Esophagus squamous epithelium (tissue), 5 donors: ENCODE measurements at regions not wholly inside any gene's neighbourhood (a gene's known extent, or its start where the extent isn't known, plus 50 kb on each side); places are given as distances from the start of the nearest gene placed in this dataset.

Experiments used
- DNase-seq: peaks from one replicate; lab custom pipeline; 2025; lab: John Stamatoyannopoulos, UW
- H3K27ac ChIP-seq, 4 donors: fragments of 200-600 bp; sonication (generic); one replicate each; pipeline ENCODE4 v1.5.1; 2016 to 2019; ENCODE audit warnings: mild to moderate bottlenecking in 1 of 4
- H3K27me3 ChIP-seq, 4 donors: fragments of 200-600 bp; sonication (generic); 1 replicate in 3 of 4; 2 replicates in 1 of 4; pipeline versions ENCODE4 v1.5.1 to v1.6.0; 2017 to 2021; ENCODE audit warnings: antibody characterized with exemption in 1 of 4
- H3K36me3 ChIP-seq, 3 donors: fragments of 200-600 bp; sonication (generic); one replicate each; pipeline ENCODE4 v1.5.1; 2016 to 2019
- H3K4me1 ChIP-seq, 3 donors: fragments of 200-600 bp; sonication (generic); one replicate each; pipeline ENCODE4 v1.5.1; 2017 to 2019
- H3K4me3 ChIP-seq, 4 donors: fragments of 200-600 bp; sonication (generic); 1 replicate in 3 of 4; 2 replicates in 1 of 4; pipeline ENCODE4 v1.5.1; 2016 to 2019; ENCODE audit warnings: mild to moderate bottlenecking in 2 of 4, moderate library complexity in 1 of 4
- H3K9me3 ChIP-seq, 3 donors: fragments of 200-600 bp; sonication (generic); one replicate each; pipeline ENCODE4 v1.5.1; 2016 to 2019
- POLR2A ChIP-seq, 4 donors: fragments of 450-650 bp; IDR thresholded peaks; one replicate each; pipeline ENCODE4 v1.6.1; 2017; ENCODE audit warnings: antibody characterized with exemption in 4 of 4, mild to moderate bottlenecking in 4 of 4, moderate library complexity in 3 of 4
- WGBS, 2 donors: methylation state at CpG; one replicate each; pipeline ENCODE4 v1.1.5; 2018; 5-methylcytosine and 5-hydroxymethylcytosine counted together
- intact Hi-C: fragments of 100-400 bp; cut with DNase I; formaldehyde crosslinking; loops from one replicate; pipeline ENCODE4 v1.15.0; 2022
- TF ChIP-seq, protein P1 (sequence below), 6 experiments: fragments of 450-650 bp in 4 of 6; fragments of 200-600 bp in 2 of 6; sonication (generic) in 2 of 6; IDR thresholded peaks; one replicate each; pipeline ENCODE4 v1.5.1; 2016 to 2019; ENCODE audit warnings: antibody characterized with exemption in 6 of 6, mild to moderate bottlenecking in 4 of 6, moderate library complexity in 4 of 6
- donor health status: DM: yes; HTN: yes; CAD: no.

DNA sequence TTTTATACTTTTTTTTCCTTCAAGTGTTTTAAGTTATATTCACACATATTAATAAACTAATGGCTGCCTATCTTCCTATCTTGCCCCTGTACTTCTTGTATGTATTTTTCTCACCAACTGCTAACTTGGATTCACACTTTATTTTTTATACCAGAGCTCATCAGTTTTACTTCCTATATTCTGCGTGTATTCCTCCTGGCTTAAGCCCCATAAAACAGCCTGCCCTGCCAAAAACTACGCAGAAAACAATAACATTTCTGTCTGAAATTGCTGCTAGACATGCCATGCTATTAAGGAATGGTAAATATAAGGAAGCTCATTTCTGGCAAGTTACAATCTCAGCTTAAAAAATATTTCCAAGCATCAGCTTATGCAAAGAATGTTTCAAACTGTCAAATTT lies 172.3 kb downstream of the UBE2E3 start:
- H3K36me3 ChIP-seq, result no peaks in the 10 kb centered on the region
- intact Hi-C loops, result no loop called here
- no peaks in the 10 kb centered on the region for H3K27me3 ChIP-seq
- H3K27ac ChIP-seq, result no peak overlapping the region
- WGBS, 2 donors, result 10 to 13% methylated on average over 2 of the region's 2 CpGs
- DNase-seq, result no peak
- peaks cover 0 to 6% (median 4%) of the 10 kb centered on the region in 3 donors for H3K4me1 ChIP-seq
- TF ChIP-seq, protein P1, sequence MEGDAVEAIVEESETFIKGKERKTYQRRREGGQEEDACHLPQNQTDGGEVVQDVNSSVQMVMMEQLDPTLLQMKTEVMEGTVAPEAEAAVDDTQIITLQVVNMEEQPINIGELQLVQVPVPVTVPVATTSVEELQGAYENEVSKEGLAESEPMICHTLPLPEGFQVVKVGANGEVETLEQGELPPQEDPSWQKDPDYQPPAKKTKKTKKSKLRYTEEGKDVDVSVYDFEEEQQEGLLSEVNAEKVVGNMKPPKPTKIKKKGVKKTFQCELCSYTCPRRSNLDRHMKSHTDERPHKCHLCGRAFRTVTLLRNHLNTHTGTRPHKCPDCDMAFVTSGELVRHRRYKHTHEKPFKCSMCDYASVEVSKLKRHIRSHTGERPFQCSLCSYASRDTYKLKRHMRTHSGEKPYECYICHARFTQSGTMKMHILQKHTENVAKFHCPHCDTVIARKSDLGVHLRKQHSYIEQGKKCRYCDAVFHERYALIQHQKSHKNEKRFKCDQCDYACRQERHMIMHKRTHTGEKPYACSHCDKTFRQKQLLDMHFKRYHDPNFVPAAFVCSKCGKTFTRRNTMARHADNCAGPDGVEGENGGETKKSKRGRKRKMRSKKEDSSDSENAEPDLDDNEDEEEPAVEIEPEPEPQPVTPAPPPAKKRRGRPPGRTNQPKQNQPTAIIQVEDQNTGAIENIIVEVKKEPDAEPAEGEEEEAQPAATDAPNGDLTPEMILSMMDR (IDR thresholded peaks at IDR 0.05), result no peak
- no peak for TF ChIP-seq POLR2A (IDR thresholded peaks at IDR 0.05)
- no peak overlapping the region for H3K4me3 ChIP-seq
- no peaks in the 10 kb centered on the region for H3K9me3 ChIP-seq

DNA sequence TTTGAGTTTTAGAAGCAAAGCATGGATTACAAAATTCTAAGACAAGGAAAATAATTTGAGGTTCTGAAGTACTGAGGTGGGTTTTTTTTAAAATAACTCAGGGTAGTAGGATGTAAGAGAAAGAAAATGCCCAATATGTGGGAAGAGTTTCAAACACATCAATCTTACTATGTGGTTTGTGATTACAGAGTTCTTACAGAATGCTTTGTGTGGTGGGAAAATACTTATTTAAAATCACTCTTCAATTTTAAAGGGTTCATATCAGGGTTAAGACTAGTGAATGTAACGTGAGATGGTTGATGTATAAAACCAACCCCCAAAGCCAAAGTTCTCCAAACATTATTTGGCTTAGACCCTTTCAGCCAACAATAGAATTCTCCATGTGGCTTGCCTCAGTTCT lies 173.5 kb downstream of the UBE2E3 start:
- H3K4me1 ChIP-seq, result peaks cover 0 to 6% (median 4%) of the 10 kb centered on the region in 3 donors
- no peaks in the 10 kb centered on the region for H3K27me3 ChIP-seq
- intact Hi-C loops, result no loop called here
- H3K27ac ChIP-seq, result no peak overlapping the region
- DNase-seq, result no peak
- no peak overlapping the region for H3K4me3 ChIP-seq
- H3K9me3 ChIP-seq, result no peaks in the 10 kb centered on the region
- TF ChIP-seq, protein P1 (IDR thresholded peaks at IDR 0.05), result no peak
- no peak for TF ChIP-seq POLR2A (IDR thresholded peaks at IDR 0.05)
- no peaks in the 10 kb centered on the region for H3K36me3 ChIP-seq
- WGBS, 2 donors, result 56 to 70% methylated on average over 1 of the region's 1 CpG

- TF ChIP-seq POLR2A (IDR thresholded peaks at IDR 0.05), result no peak
- TF ChIP-seq, protein P1 (IDR thresholded peaks at IDR 0.05), result no peak
- no peak overlapping the region for H3K4me3 ChIP-seq
- peaks cover 0 to 6% (median 4%) of the 10 kb centered on the region in 3 donors for H3K4me1 ChIP-seq
- intact Hi-C loops, result no loop called here
- DNase-seq, result no peak
- no peaks in the 10 kb centered on the region for H3K36me3 ChIP-seq
- H3K27ac ChIP-seq, result no peak overlapping the region
- H3K27me3 ChIP-seq, result no peaks in the 10 kb centered on the region
- H3K9me3 ChIP-seq, result no peaks in the 10 kb centered on the region
- 78 to 81% methylated on average over 4 of the region's 4 CpGs for WGBS, 2 donors
Measured at GRCh38 chr2:181157326-181157725, 176.9 kb downstream of the UBE2E3 start.

DNA sequence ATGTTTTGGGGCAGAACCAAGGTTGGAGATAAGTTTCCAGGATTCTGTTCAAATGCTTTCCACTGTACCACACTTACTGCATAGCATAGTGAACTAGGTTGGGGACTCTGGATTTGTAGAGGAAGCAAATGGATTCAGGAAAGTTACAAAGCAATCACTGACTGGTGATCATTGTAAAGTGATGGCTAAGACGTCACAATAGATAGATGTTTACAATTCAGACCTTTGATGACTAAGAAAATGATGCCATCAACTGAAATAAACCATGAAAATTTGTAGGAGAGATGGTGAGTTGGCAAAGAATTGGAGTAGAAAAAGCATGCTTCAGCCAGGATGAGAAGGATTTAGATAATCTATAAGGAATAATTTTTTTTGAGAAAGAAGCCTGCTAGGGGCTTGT lies 178.0 kb downstream of the UBE2E3 start:
- H3K27ac ChIP-seq, result no peak overlapping the region
- no peak for DNase-seq
- intact Hi-C loops, result no loop called here
- WGBS, 2 donors, result 29 to 40% methylated on average over 1 of the region's 1 CpG
- H3K36me3 ChIP-seq, result no peaks in the 10 kb centered on the region
- H3K27me3 ChIP-seq, result no peaks in the 10 kb centered on the region
- H3K4me3 ChIP-seq, result no peak overlapping the region
- no peaks in the 10 kb centered on the region for H3K4me1 ChIP-seq
- H3K9me3 ChIP-seq, result no peaks in the 10 kb centered on the region
- TF ChIP-seq, protein P1 (IDR thresholded peaks at IDR 0.05), result no peak
- TF ChIP-seq POLR2A (IDR thresholded peaks at IDR 0.05), result no peak

DNA sequence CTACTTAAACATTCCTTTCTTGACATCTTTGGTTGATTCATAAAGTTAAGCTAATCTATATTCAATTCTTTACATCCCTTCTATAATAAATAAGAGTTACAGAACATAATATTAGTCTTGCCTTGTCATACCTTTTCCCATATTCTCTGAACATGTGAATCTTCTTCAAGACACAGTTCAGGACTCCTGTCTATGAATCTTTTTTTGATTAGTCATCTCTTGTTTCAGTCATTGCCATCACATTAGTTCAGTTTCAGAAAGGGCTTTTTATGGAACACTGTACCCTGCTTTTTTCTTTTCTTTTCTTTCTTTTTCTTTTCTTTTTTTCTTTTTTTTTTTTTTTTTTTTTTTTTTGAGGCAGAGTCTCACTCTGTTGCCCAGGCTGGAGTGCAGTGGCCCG lies 181.2 kb downstream of the UBE2E3 start:
- TF ChIP-seq, protein P1 (IDR thresholded peaks at IDR 0.05), result no peak
- no peak for TF ChIP-seq POLR2A (IDR thresholded peaks at IDR 0.05)
- Histone ChIP-seq H3K27ac (no peak overlapping the region), H3K4me1 (no peaks in the 10 kb centered on the region), H3K9me3 (no peaks in the 10 kb centered on the region), H3K4me3 (no peak overlapping the region), H3K27me3 (no peaks in the 10 kb centered on the region), H3K36me3 (no peaks in the 10 kb centered on the region)
- WGBS, 2 donors, result 100% methylated on average over 1 of the region's 1 CpG; no CpG with 5 or more reads in 1 of the 2 donors
- intact Hi-C loops, result no loop called here
- no peak for DNase-seq
